Activated T-cell treated with anti-CD3 and anti-CD28 coated beads, Interleukin-2, amount 50 U/mL, for 72 hours (primary cell): ENCODE measurements at regions not wholly inside any gene's neighbourhood (a gene's known extent, or its start where the extent isn't known, plus 50 kb on each side); places are given as distances from the start of the nearest gene placed in this dataset.

Experiments
- ATAC-seq, 2 donors: fragments of 150-1000 bp; cut with Tn5 transposase; replicated peaks in 1 of 2; 2 replicates each; pipeline ENCODE4 v1.10.0; 2021; ENCODE audit warnings: moderate library complexity in 2 of 2, mild to moderate bottlenecking in 1 of 2
- DNase-seq, 2 donors: peaks; one replicate each; pipeline ENCODE4 v3.0.0; 2021 to 2022; ENCODE audit warnings: mixed read lengths in 1 of 2
- H3K27ac Mint-ChIP-seq: one replicate; pipeline ENCODE4 v1.8.0; 2022; ENCODE audit warnings: mild to moderate bottlenecking, moderate library complexity, mixed read lengths
- H3K27me3 Mint-ChIP-seq: one replicate; pipeline ENCODE4 v1.8.0; 2022; ENCODE audit warnings: low read depth, mixed read lengths
- H3K36me3 Mint-ChIP-seq, 2 donors: one replicate each; pipeline ENCODE4 v1.8.0; 2022; ENCODE audit warnings: mixed read lengths in 2 of 2, mild to moderate bottlenecking in 1 of 2; ENCODE audit not compliant: insufficient read depth in 2 of 2
- H3K4me1 Mint-ChIP-seq: one replicate; pipeline ENCODE4 v1.8.0; 2022; ENCODE audit warnings: low read depth, mixed read lengths
- H3K4me3 Mint-ChIP-seq, 2 donors: one replicate each; pipeline ENCODE4 v1.8.0; 2022; ENCODE audit warnings: mild to moderate bottlenecking in 2 of 2, mixed read lengths in 2 of 2, moderate library complexity in 2 of 2
- H3K9me3 Mint-ChIP-seq, 2 donors: one replicate each; pipeline ENCODE4 v1.8.0; 2022; ENCODE audit warnings: mixed read lengths in 2 of 2

- Mint-ChIP-seq H3K27ac (no peak overlapping the region), H3K9me3 (no peaks in the 10 kb centered on the region), H3K36me3 (no peaks in the 10 kb centered on the region), H3K4me3 (no peak overlapping the region), H3K4me1 (no peaks in the 10 kb centered on the region), H3K27me3 (no peaks in the 10 kb centered on the region)
- ATAC-seq, result no peak
- no peak for DNase-seq
Measured at GRCh38 chr12:41700940-41701339, 443.7 kb downstream of the GXYLT1 start.

- no peak overlapping the region for H3K27ac Mint-ChIP-seq
- no peak for ATAC-seq
Measured at GRCh38 chr12:41699658-41700057, 445.0 kb downstream of the GXYLT1 start.

GRCh38 chr12:41697161-41697560 is 447.5 kb downstream of the GXYLT1 start:
- Mint-ChIP-seq H3K27me3 (no peaks in the 10 kb centered on the region), H3K27ac (no peak overlapping the region), H3K4me1 (no peaks in the 10 kb centered on the region), H3K36me3 (no peaks in the 10 kb centered on the region), H3K4me3 (no peak overlapping the region), H3K9me3 (no peaks in the 10 kb centered on the region)
- DNase-seq (no peak), ATAC-seq (no peak)

More at GRCh38 chr12:41699658-41700057, 445.0 kb downstream of the GXYLT1 start:
- Mint-ChIP-seq H3K4me3 (no peak overlapping the region), H3K36me3 (no peaks in the 10 kb centered on the region), H3K4me1 (no peaks in the 10 kb centered on the region), H3K9me3 (no peaks in the 10 kb centered on the region), H3K27me3 (no peaks in the 10 kb centered on the region)
- DNase-seq, result no peak

GRCh38 chr12:41684997-41685396 is 459.7 kb downstream of the GXYLT1 start:
- Mint-ChIP-seq H3K27me3 (no peaks in the 10 kb centered on the region), H3K36me3 (no peaks in the 10 kb centered on the region), H3K9me3 (no peaks in the 10 kb centered on the region), H3K4me1 (no peaks in the 10 kb centered on the region), H3K4me3 (no peak overlapping the region), H3K27ac (no peak overlapping the region)
- DNase-seq (no peak), ATAC-seq (no peak)

GRCh38 chr12:41683513-41684240 is 461.0 kb downstream of the GXYLT1 start:
- Mint-ChIP-seq H3K4me1 (no peaks in the 10 kb centered on the region), H3K27ac (no peak overlapping the region), H3K9me3 (peaks cover 0 to under 1% of the 10 kb centered on the region in 2 donors), H3K27me3 (no peaks in the 10 kb centered on the region), H3K4me3 (no peak overlapping the region), H3K36me3 (no peaks in the 10 kb centered on the region)
- ATAC-seq (no peak), DNase-seq (no peak)

- Mint-ChIP-seq H3K4me3 (no peak overlapping the region), H3K9me3 (peaks cover 0 to 4% of the 10 kb centered on the region in 2 donors), H3K27me3 (no peaks in the 10 kb centered on the region), H3K27ac (no peak overlapping the region), H3K4me1 (no peaks in the 10 kb centered on the region), H3K36me3 (no peaks in the 10 kb centered on the region)
- DNase-seq (no peak), ATAC-seq (no peak)
Measured at GRCh38 chr12:41683023-41683422, 461.7 kb downstream of the GXYLT1 start.

GRCh38 chr12:41681898-41682297 is 462.8 kb downstream of the GXYLT1 start:
- H3K9me3 Mint-ChIP-seq, result peaks cover 0 to 4% of the 10 kb centered on the region in 2 donors
- H3K36me3 Mint-ChIP-seq, result no peaks in the 10 kb centered on the region
- H3K4me1 Mint-ChIP-seq, result no peaks in the 10 kb centered on the region

GRCh38 chr12:41680155-41680554 is 464.5 kb downstream of the GXYLT1 start:
- Mint-ChIP-seq H3K36me3 (no peaks in the 10 kb centered on the region), H3K27ac (no peak overlapping the region)

More at GRCh38 chr12:41681898-41682297, 462.8 kb downstream of the GXYLT1 start:
- H3K4me3 Mint-ChIP-seq, result no peak overlapping the region
- no peak overlapping the region for H3K27ac Mint-ChIP-seq
- H3K27me3 Mint-ChIP-seq, result no peaks in the 10 kb centered on the region
- DNase-seq (no peak), ATAC-seq (no peak)

GRCh38 chr12:41663598-41664265 is 475.6 kb downstream of the PDZRN4 start:
- no peak overlapping the region for H3K4me3 Mint-ChIP-seq

More at GRCh38 chr12:41680155-41680554, 464.5 kb downstream of the GXYLT1 start:
- H3K4me3 Mint-ChIP-seq, result no peak overlapping the region
- ATAC-seq (no peak), DNase-seq (no peak)
- no peaks in the 10 kb centered on the region for H3K4me1 Mint-ChIP-seq
- no peaks in the 10 kb centered on the region for H3K27me3 Mint-ChIP-seq
- H3K9me3 Mint-ChIP-seq, result peaks cover 0 to 4% of the 10 kb centered on the region in 2 donors

GRCh38 chr12:41661141-41661765 is 473.1 kb downstream of the PDZRN4 start:
- DNase-seq (no peak), ATAC-seq (no peak)
- peaks cover 3 to 11% of the 10 kb centered on the region in 2 donors for H3K9me3 Mint-ChIP-seq
- H3K27ac Mint-ChIP-seq, result no peak overlapping the region
- H3K27me3 Mint-ChIP-seq, result no peaks in the 10 kb centered on the region
- no peaks in the 10 kb centered on the region for H3K4me1 Mint-ChIP-seq
- H3K4me3 Mint-ChIP-seq, result no peak overlapping the region
- H3K36me3 Mint-ChIP-seq, result no peaks in the 10 kb centered on the region

More at GRCh38 chr12:41663598-41664265, 475.6 kb downstream of the PDZRN4 start:
- Mint-ChIP-seq H3K36me3 (no peaks in the 10 kb centered on the region), H3K9me3 (peaks cover 3 to 11% of the 10 kb centered on the region in 2 donors), H3K27ac (no peak overlapping the region), H3K4me1 (no peaks in the 10 kb centered on the region), H3K27me3 (no peaks in the 10 kb centered on the region)
- DNase-seq (no peak), ATAC-seq (no peak)

GRCh38 chr12:41656454-41656853 is 468.3 kb downstream of the PDZRN4 start:
- Mint-ChIP-seq H3K27ac (no peak overlapping the region), H3K9me3 (peaks cover 0 to 5% of the 10 kb centered on the region in 2 donors), H3K36me3 (no peaks in the 10 kb centered on the region), H3K4me1 (no peaks in the 10 kb centered on the region), H3K4me3 (no peak overlapping the region), H3K27me3 (no peaks in the 10 kb centered on the region)
- ATAC-seq, result no peak
- no peak for DNase-seq

GRCh38 chr12:41653386-41654326 is 465.5 kb downstream of the PDZRN4 start:
- H3K27ac Mint-ChIP-seq, result no peak overlapping the region
- no peak for DNase-seq

More at GRCh38 chr12:41653386-41654326, 465.5 kb downstream of the PDZRN4 start:
- no peaks in the 10 kb centered on the region for H3K9me3 Mint-ChIP-seq
- no peaks in the 10 kb centered on the region for H3K27me3 Mint-ChIP-seq
- H3K4me1 Mint-ChIP-seq, result no peaks in the 10 kb centered on the region
- ATAC-seq, result no peak
- H3K4me3 Mint-ChIP-seq, result no peak overlapping the region
- H3K36me3 Mint-ChIP-seq, result no peaks in the 10 kb centered on the region
